Small intestine (tissue), 7 donors: ENCODE measurements at regions not wholly inside any gene's neighbourhood (a gene's known extent, or its start where the extent isn't known, plus 50 kb on each side); places are given as distances from the start of the nearest gene placed in this dataset.

Experiments
- DNase-seq, 2 donors: peaks; one replicate each; pipeline versions ENCODE4 v3.0.0 to v3.0.0-alpha.2; 2013
- FAIRE-seq: peaks from 2 replicates; lab custom pipeline; 2012; peaks lifted over from hg19 to GRCh38; lab: Jason Lieb, UNC
- H3K27ac ChIP-seq, 3 donors: one replicate each; pipeline ENCODE4 v1.5.1; 2013; ENCODE audit warnings: low read length in 2 of 3, mild to moderate bottlenecking in 2 of 3, control low read depth in 1 of 3, inconsistent platforms in 1 of 3, low read depth in 1 of 3, moderate library complexity in 1 of 3
- H3K27me3 ChIP-seq, 3 donors: one replicate each; pipeline ENCODE4 v1.6.1; 2013; ENCODE audit warnings: low read length in 3 of 3, inconsistent platforms in 1 of 3; ENCODE audit not compliant: control insufficient read depth in 3 of 3, insufficient read depth in 3 of 3
- H3K36me3 ChIP-seq, 3 donors: one replicate each; pipeline ENCODE4 v1.6.1; 2013; ENCODE audit warnings: low read length in 3 of 3, inconsistent platforms in 1 of 3, low read depth in 1 of 3, mild to moderate bottlenecking in 1 of 3, moderate library complexity in 1 of 3; ENCODE audit not compliant: control insufficient read depth in 3 of 3, insufficient read depth in 2 of 3
- H3K4me1 ChIP-seq, 3 donors: one replicate each; pipeline ENCODE4 v1.6.1; 2013; ENCODE audit warnings: low read length in 2 of 3, inconsistent platforms in 1 of 3, low read depth in 1 of 3, mild to moderate bottlenecking in 1 of 3, moderate library complexity in 1 of 3; ENCODE audit not compliant: control insufficient read depth in 3 of 3, insufficient read depth in 2 of 3
- H3K4me3 ChIP-seq, 3 donors: one replicate each; pipeline ENCODE4 v1.5.1; 2013; ENCODE audit warnings: low read length in 3 of 3, control low read depth in 1 of 3, inconsistent platforms in 1 of 3, low read depth in 1 of 3, mild to moderate bottlenecking in 1 of 3, moderate library complexity in 1 of 3
- H3K9me3 ChIP-seq, 2 donors: one replicate each; pipeline ENCODE4 v1.6.1; 2013; ENCODE audit warnings: low read depth in 1 of 2, low read length in 1 of 2; ENCODE audit not compliant: control insufficient read depth in 2 of 2, insufficient read depth in 1 of 2
- WGBS, 3 donors: extraction: QIAGEN DNeasy Blood & Tissue Kit; methylation state at CpG; one replicate each; pipeline ENCODE4 v1.1.7; 2013; 5-methylcytosine and 5-hydroxymethylcytosine counted together
- donor health status: healthy with polysubstance abuse.
- donor health status: control.
- donor health status: control.
- donor health status: Bipolar disorder and iron deficiency.
- donor health status: healthy.

DNA sequence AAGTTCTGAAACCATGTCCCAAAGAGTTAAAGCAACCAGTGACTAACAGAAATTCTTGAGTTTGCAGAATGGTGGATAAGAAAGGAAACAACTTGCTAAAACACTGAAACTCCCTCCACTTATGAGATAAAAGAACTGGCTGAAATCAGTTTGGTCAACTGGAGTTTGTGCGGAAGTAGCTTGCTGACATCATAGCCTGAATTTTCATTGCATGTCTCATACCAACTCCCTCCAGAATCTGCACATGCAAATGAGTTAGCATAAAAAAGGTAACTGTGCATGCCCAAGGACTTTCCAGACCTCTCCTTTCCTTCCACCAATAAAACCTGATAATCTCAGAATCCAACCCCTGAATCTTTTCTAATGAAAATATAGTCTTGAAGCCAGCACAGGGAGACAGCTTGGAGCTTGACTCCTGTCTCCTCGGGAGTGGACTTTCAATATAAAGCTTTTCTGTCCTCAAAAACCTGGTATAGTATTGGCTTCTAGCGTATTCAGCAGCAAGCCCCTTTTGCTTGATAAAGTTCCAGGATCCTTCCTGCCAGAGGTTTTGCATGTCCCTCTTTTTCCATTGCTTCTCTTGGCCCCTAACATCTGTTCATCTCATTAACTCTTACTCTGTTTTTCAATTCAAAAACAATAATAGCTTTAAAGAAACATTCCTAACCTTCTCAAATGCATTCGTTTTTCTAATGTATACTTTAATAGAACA lies 785.8 kb upstream of the ADGRL4 start:
- no peak overlapping the region for H3K4me3 ChIP-seq
- no peak for DNase-seq
- no peaks in the 10 kb centered on the region for H3K4me1 ChIP-seq
- FAIRE-seq: no peak
- H3K27ac ChIP-seq: no peak overlapping the region
- peaks cover 0 to 6% of the 10 kb centered on the region in 2 donors for H3K9me3 ChIP-seq
- no peaks in the 10 kb centered on the region for H3K27me3 ChIP-seq
- 47 to 58% (median 50%) methylated on average over 4 of the region's 4 CpGs for WGBS, 3 donors
- H3K36me3 ChIP-seq: no peaks in the 10 kb centered on the region

DNA sequence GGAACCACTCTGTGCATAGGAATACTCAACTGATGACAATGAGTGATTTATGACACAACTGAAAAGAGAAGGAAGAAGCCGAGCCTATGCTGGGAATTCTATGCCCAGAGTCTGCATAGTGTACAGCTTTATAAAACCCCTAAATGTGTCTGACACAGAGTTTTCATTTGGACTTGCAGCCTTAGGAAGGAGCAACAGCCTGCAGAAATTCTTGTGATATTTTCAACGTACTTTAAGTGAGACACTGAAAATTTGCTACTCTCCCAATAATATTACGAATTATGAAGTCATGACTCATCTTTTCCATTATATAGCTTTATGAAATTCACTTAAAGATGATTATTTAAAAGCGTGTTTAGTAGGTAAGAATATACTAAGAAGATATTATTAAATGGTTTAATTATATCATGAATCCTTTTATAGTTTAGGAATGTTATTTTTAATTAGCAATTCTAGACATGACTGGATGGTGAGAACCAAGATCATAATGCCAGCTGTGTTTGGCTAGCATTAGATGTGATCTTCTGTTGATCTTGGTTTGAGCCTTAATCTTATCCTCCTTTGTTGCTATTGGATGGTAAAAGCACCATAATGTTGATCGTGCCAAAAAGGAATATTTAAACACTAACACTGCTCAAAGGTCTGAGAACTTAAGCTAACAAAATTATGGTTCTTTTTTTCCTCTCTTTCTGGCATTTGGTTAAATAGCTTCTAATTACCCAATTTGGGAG lies 785.1 kb upstream of the ADGRL4 start:
- no peak overlapping the region for H3K27ac ChIP-seq

DNA sequence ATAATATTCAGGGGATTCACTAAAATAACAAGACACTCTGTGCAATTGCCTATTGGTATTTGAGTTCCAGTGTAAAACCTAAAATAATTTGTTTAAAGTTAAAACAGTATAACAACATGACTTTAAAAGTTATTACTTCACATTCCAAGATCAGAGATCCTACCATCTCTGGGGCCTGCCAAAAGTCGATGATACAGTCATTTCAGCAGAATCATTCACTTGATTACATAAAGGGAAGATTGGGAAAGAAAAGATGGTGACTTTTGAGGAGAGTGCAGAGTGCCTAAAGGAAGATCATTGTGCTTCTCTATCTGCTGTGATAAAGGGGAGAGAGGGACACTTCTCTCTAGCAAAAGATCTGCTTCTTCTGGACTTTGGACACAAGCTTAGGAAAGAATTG lies 784.4 kb upstream of the ADGRL4 start:
- no peaks in the 10 kb centered on the region for H3K9me3 ChIP-seq
- WGBS, 3 donors: 48 to 57% (median 56%) methylated on average over 1 of the region's 1 CpG
- H3K4me3 ChIP-seq: no peak overlapping the region
- no peak overlapping the region for H3K27ac ChIP-seq
- no peak for DNase-seq
- no peaks in the 10 kb centered on the region for H3K36me3 ChIP-seq
- H3K4me1 ChIP-seq: no peaks in the 10 kb centered on the region
- FAIRE-seq: no peak
- no peaks in the 10 kb centered on the region for H3K27me3 ChIP-seq

More for the DNA sequence above, 785.1 kb upstream of the ADGRL4 start:
- no peak overlapping the region for H3K4me3 ChIP-seq
- FAIRE-seq (no peak), DNase-seq (no peak)
- H3K4me1 ChIP-seq: no peaks in the 10 kb centered on the region
- WGBS, 3 donors: 60 to 68% (median 61%) methylated on average over 5 of the region's 5 CpGs
- H3K36me3 ChIP-seq: no peaks in the 10 kb centered on the region
- peaks cover 0 to 4% of the 10 kb centered on the region in 2 donors for H3K9me3 ChIP-seq
- H3K27me3 ChIP-seq: no peaks in the 10 kb centered on the region

DNA sequence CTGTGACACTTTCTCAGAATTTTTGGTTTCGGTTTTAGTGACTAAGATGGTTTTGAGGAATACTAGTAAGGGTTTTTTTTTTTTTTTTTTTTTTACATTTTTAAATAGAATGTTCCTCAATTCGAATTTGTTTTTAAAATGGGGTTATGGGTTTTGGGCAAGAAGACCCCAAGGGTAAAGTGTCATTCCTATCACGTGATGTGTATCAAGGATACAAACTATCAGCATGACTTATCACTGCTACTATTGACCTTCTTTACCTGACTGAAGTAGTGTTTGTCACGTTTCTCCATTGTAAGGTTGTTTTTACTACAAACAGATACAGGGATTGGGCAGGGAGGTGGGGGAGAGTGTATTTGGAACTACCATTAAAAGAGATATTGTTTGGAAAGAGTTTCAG lies 781.1 kb upstream of the ADGRL4 start:
- FAIRE-seq (no peak), DNase-seq (no peak)
- no peaks in the 10 kb centered on the region for H3K36me3 ChIP-seq
- H3K27ac ChIP-seq: no peak overlapping the region
- H3K27me3 ChIP-seq: no peaks in the 10 kb centered on the region
- WGBS, 3 donors: 53 to 70% (median 56%) methylated on average over 4 of the region's 4 CpGs
- no peak overlapping the region for H3K4me3 ChIP-seq
- H3K4me1 ChIP-seq: no peaks in the 10 kb centered on the region
- H3K9me3 ChIP-seq: no peaks in the 10 kb centered on the region

DNA sequence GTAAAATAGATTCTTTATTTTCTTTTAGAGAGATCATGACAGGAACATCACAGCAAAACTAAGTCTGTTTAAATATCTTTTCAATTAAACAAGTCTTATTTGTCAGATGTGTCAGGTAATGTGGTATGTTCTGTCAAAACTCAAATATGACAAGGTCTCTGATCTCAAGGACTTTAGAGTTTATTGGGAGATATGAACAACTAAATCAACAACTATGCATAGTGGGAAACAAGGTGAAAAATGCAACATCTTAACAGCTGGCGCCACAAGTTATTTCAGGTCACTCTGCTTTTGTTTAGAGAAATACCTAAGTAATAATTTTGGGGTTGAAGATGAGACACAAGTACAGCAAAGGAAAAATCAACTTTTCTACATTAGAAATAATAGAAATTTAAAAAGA lies 779.4 kb upstream of the ADGRL4 start:
- no peaks in the 10 kb centered on the region for H3K36me3 ChIP-seq
- WGBS, 3 donors: 89 to 94% (median 94%) methylated on average over 1 of the region's 1 CpG
- FAIRE-seq: no peak

DNA sequence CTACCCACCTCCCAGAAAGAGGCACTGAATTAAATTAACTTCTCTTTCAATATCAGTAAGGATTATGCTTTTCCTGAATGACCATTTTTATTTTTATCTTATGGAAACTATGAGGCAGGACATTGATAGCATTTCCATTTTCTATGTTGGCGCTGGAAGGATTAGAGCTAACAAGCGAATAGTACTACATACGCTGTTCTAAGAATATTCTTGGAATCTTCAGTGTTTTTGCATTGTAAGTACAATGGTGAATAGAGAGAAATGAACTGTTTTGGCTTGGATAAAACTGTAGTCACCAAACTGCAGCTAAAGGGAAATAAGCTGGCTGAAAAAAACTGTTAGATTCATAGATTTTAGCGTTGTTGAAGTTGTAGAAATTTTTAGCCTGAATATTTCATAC lies 779.0 kb upstream of the ADGRL4 start:
- no peaks in the 10 kb centered on the region for H3K36me3 ChIP-seq
- no peaks in the 10 kb centered on the region for H3K9me3 ChIP-seq
- H3K27me3 ChIP-seq: no peaks in the 10 kb centered on the region
- 79 to 93% (median 88%) methylated on average over 4 of the region's 4 CpGs for WGBS, 3 donors
- H3K27ac ChIP-seq: no peak overlapping the region
- DNase-seq: no peak
- FAIRE-seq: no peak
- no peak overlapping the region for H3K4me3 ChIP-seq
- no peaks in the 10 kb centered on the region for H3K4me1 ChIP-seq

More for the DNA sequence above, 779.4 kb upstream of the ADGRL4 start:
- DNase-seq: no peak
- Histone ChIP-seq H3K4me3 (no peak overlapping the region), H3K27me3 (no peaks in the 10 kb centered on the region), H3K4me1 (no peaks in the 10 kb centered on the region), H3K27ac (no peak overlapping the region), H3K9me3 (no peaks in the 10 kb centered on the region)

DNA sequence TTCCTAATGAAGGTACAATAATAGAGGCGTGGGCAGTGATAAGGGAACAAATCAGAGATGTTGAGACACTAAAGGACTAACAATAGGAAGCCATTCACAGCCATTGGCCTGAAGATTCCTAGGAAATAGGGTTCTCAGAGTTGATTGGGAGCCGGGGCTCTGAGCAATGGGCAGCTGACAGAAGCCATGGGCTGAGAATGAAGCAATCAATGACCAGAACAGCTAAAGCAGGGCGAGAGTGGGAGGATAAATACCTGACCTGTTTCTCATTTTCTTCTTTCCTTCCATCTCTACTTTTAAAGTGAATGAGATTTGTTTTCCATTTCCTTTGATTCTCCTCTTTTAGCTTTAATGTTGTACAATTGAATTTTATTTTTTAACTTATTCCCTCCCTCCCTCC lies 774.7 kb upstream of the ADGRL4 start:
- H3K4me1 ChIP-seq: no peaks in the 10 kb centered on the region
- no peak overlapping the region for H3K4me3 ChIP-seq
- no peak for DNase-seq
- H3K27me3 ChIP-seq: no peaks in the 10 kb centered on the region
- no peak for FAIRE-seq
- no peaks in the 10 kb centered on the region for H3K9me3 ChIP-seq
- H3K36me3 ChIP-seq: no peaks in the 10 kb centered on the region
- H3K27ac ChIP-seq: no peak overlapping the region
- WGBS, 3 donors: 40 to 71% (median 44%) methylated on average over 3 of the region's 3 CpGs

DNA sequence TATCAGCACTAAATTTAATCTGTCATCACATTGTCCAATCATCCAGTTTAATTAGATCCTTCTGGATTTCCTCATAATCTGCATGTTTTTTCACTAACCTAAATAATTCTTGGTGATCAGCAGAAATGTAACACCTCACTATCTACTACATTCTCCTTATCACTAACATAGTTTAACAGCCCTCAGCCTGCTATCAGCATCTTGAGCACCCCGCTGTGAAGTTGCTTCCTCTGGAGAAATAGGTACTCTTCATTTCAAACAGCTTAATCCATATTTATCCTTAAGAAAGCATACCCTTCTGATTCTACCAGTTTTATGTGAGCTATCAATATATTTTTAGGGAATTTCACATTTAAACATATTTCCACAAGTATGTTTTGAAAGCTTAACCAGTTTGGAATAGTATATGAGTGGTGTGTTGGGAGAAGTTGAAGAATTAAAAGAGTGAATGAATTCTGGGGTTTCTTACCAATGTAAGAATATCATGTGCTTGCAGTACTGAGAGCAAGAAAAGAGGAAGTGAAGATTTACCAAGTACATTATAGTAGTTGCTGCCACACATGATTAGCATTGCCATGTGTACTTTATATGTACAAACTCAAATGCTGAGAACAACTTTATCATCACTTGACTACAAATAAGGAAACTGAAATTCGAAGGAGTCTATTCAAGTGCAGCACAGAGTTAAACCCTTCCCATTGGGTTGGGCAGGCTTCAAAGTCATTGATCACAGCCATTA lies 771.1 kb upstream of the ADGRL4 start:
- Histone ChIP-seq H3K27ac (no peak overlapping the region), H3K4me3 (no peak overlapping the region), H3K36me3 (no peaks in the 10 kb centered on the region), H3K4me1 (no peaks in the 10 kb centered on the region), H3K9me3 (no peaks in the 10 kb centered on the region), H3K27me3 (no peaks in the 10 kb centered on the region)
- WGBS, 3 donors: 50 to 69% (median 58%) methylated on average over 2 of the region's 2 CpGs
- FAIRE-seq (no peak), DNase-seq (no peak)
